ENCODE measurements at regions not wholly inside any gene's neighbourhood (a gene's known extent, or its start where the extent isn't known, plus 50 kb on each side); places are given as distances from the start of the nearest gene placed in this dataset.

GRCh38 chr1:55585402-55585792 is 370.2 kb upstream of the USP24 start:
- no peak for DNase-seq (ENCODE audit: low read depth in 2 of 2)

- no peak for DNase-seq (ENCODE audit: low read depth in 2 of 2)
Measured at GRCh38 chr1:55584526-55585401, 369.6 kb upstream of the USP24 start.

GRCh38 chr1:55582084-55582483 is 366.9 kb upstream of the USP24 start:
- no peak for DNase-seq (ENCODE audit: low read depth in 2 of 2)

GRCh38 chr1:55580845-55581332 is 365.7 kb upstream of the USP24 start:
- DNase-seq (ENCODE audit: low read depth in 2 of 2) = no peak

GRCh38 chr1:55579332-55580001 is 364.3 kb upstream of the USP24 start:
- no peak for DNase-seq (ENCODE audit: low read depth in 2 of 2)

GRCh38 chr1:55578646-55579045 is 363.5 kb upstream of the USP24 start:
- DNase-seq (ENCODE audit: low read depth in 2 of 2) = no peak

- DNase-seq (ENCODE audit: low read depth in 2 of 2) = no peak
Measured at GRCh38 chr1:55575571-55576279, 360.6 kb upstream of the USP24 start.

- no peak for DNase-seq (ENCODE audit: low read depth in 2 of 2)
Measured at GRCh38 chr1:55574691-55575225, 359.6 kb upstream of the USP24 start.

- DNase-seq (ENCODE audit: low read depth in 2 of 2) = no peak
Measured at GRCh38 chr1:55572878-55573734, 357.9 kb upstream of the USP24 start.

- DNase-seq (ENCODE audit: low read depth in 2 of 2) = no peak
Measured at GRCh38 chr1:55571767-55572166, 356.6 kb upstream of the USP24 start.

GRCh38 chr1:55569417-55569816 is 354.3 kb upstream of the USP24 start:
- no peak for DNase-seq (ENCODE audit: low read depth in 2 of 2)

GRCh38 chr1:55568732-55569131 is 353.6 kb upstream of the USP24 start:
- DNase-seq (ENCODE audit: low read depth in 2 of 2) = no peak

- DNase-seq (ENCODE audit: low read depth in 2 of 2) = no peak
Measured at GRCh38 chr1:55560266-55560665, 345.1 kb upstream of the USP24 start.

GRCh38 chr1:55559842-55560241 is 344.7 kb upstream of the USP24 start:
- DNase-seq (ENCODE audit: low read depth in 2 of 2) = no peak

- no peak for DNase-seq (ENCODE audit: low read depth in 2 of 2)
Measured at GRCh38 chr1:55559161-55559611, 344.0 kb upstream of the USP24 start.

- no peak for DNase-seq (ENCODE audit: low read depth in 2 of 2)
Measured at GRCh38 chr1:55558515-55558914, 343.4 kb upstream of the USP24 start.

- DNase-seq (ENCODE audit: low read depth in 2 of 2) = no peak
Measured at GRCh38 chr1:55555956-55556725, 341.0 kb upstream of the USP24 start.

GRCh38 chr1:55554611-55555010 is 339.4 kb upstream of the USP24 start:
- no peak for DNase-seq (ENCODE audit: low read depth in 2 of 2)

- no peak for DNase-seq (ENCODE audit: low read depth in 2 of 2)
Measured at GRCh38 chr1:55552636-55553035, 337.5 kb upstream of the USP24 start.

- DNase-seq (ENCODE audit: low read depth in 2 of 2) = no peak
Measured at GRCh38 chr1:55547405-55547804, 332.2 kb upstream of the USP24 start.
